Lower leg skin (tissue), 4 donors: ENCODE measurements at regions not wholly inside any gene's neighbourhood (a gene's known extent, or its start where the extent isn't known, plus 50 kb on each side); places are given as distances from the start of the nearest gene placed in this dataset.

Experiments
- DNase-seq, 2 donors: peaks; one replicate each; pipeline ENCODE4 v3.0.0-alpha.2; 2019; ENCODE audit warnings: low spot score in 2 of 2
- H3K4me3 ChIP-seq: fragments of 200-600 bp; sonication (generic); 2 replicates; pipeline ENCODE4 v1.5.1; 2017; ENCODE audit warnings: mild to moderate bottlenecking, low read depth; ENCODE audit not compliant: poor library complexity, severe bottlenecking
- CTCF ChIP-seq, 3 donors: fragments of 450-650 bp; IDR thresholded peaks; one replicate each; pipeline ENCODE4 v1.5.1; 2016; ENCODE audit warnings: antibody characterized with exemption in 3 of 3, mild to moderate bottlenecking in 3 of 3, moderate library complexity in 2 of 3
- POLR2A ChIP-seq, 2 donors: fragments of 450-650 bp; IDR thresholded peaks; one replicate each; pipeline ENCODE4 v1.6.1; 2016 to 2017; ENCODE audit warnings: antibody characterized with exemption in 2 of 2, mild to moderate bottlenecking in 1 of 2, moderate library complexity in 1 of 2
- WGBS, 2 donors: methylation state at CpG; one replicate each; pipeline ENCODE4 v1.1.5; 2018; 5-methylcytosine and 5-hydroxymethylcytosine counted together
- intact Hi-C: fragments of 100-400 bp; cut with DNase I; formaldehyde crosslinking; loops from one replicate; pipeline ENCODE4 v1.15.0; 2023; ENCODE audit warnings: low total_unique reads

- no peak for DNase-seq
- intact Hi-C loops, result no loop called here
- 66 to 76% methylated on average over 4 of the region's 4 CpGs for WGBS, 2 donors
- no peak overlapping the region for H3K4me3 ChIP-seq
- TF ChIP-seq POLR2A (IDR thresholded peaks at IDR 0.05) (no peak), CTCF (IDR thresholded peaks at IDR 0.05) (no peak)
Observed at GRCh38 chr9:135017899-135018298, 69.6 kb upstream of the OLFM1 start.

DNA sequence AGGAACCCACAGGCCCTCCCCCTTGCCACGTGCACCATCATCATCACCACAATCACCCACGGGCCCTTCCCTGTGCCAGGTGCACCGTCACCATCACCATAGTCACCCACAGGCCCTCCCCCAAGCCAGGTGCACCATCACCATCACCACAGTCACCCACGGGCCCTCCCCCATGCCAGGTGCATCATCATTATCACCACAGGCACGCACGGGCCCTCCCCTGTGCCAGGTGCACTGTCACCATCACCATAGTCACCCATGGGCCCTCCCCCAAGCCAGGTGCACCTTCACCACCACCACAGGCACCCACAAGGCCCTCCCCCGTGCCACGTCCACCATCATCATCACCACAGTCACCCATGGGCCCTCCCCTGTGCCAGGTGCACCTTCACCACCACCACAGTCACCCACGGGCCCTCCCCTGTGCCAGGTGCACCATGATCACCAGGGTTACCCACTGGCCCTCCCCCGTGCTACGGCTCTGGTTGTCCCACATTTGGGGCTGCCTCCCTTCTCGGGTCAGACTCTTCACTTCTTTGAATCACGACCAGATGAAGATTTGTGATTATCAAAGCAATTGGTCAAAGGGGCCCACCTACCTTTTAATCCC, 69.1 kb upstream of the OLFM1 start:
- no peak overlapping the region for H3K4me3 ChIP-seq
- TF ChIP-seq CTCF (IDR thresholded peaks at IDR 0.05) (no peak), POLR2A (IDR thresholded peaks at IDR 0.05) (no peak)
- WGBS, 2 donors, result 77 to 85% methylated on average over 13 of the region's 13 CpGs
- no peak for DNase-seq
- intact Hi-C loops, result no loop called here

DNA sequence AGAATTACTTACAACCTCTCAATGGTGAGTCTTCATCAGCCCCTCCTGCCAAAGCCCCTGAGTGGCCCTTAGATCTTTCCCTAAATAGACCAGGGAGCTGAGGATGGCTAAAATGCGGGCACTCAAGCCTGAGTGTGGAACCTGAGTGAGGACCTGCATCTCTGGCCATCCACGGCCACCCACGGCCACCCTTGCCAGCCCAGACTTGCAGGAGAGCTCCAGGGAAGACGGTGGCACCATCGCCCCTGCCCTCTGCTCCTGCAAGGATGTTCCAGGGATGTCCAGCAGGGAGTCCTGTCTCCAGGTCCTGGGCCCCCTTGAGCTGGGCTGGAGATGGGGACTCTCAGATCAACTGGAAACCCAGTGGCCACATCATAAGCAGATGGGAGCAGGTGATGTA, 68.2 kb upstream of the OLFM1 start:
- no peak overlapping the region for H3K4me3 ChIP-seq
- 91 to 92% methylated on average over 5 of the region's 5 CpGs for WGBS, 2 donors
- intact Hi-C loops, result no loop called here
- TF ChIP-seq POLR2A (IDR thresholded peaks at IDR 0.05) (no peak), CTCF (IDR thresholded peaks at IDR 0.05) (no peak)
- no peak for DNase-seq

DNA sequence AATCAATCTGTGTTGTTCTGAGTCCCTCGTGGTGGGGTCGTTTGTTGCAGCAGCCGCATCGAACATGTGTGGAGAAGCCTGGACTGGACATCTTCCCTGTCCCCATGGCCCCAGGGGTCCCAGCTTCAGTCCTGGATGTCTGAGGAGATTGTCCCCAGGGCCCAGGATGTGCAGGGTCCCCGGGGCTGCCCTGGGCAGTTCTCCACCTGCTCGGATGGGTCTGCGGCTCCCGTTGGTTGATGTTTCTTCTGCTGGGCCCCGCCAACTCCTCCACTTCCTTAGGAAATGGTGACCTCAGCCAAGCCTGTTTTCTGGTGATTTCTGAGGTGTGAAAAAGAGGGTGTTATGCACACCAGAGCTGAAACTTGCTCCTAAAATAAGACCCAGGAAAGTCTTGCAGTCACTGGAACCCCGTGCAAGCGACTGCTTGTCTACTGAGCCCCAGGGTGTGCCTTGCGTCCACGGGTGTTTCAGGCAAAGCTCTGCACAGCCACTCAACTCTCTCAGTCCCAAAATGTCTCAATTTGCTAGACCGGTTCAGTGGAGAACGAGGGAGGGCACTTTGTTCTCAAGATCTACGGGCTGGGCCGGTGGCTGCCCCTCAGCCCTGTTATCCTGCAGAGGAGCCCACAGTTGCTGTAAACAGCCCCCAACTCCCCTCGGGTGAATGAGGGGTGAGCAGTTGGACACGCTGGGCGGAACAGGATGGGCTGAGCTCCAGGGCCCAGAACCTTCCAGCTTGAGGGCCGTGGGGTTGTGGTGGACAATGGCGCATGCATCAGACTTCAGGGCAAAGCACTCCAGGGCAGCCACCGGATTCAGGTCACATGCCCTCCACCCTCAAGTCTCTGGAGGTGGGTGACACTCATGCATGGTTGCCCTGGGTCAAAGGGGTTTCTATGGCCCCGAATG, 66.7 kb upstream of the OLFM1 start:
- 69 to 71% methylated on average over 23 to 24 of the region's 24 CpGs for WGBS, 2 donors

GRCh38 chr9:135021393-135021789, 66.1 kb upstream of the OLFM1 start:
- intact Hi-C loops, result no loop called here

More for the DNA sequence above, 66.7 kb upstream of the OLFM1 start:
- H3K4me3 ChIP-seq, result no peak overlapping the region
- TF ChIP-seq CTCF (IDR thresholded peaks at IDR 0.05), result no peak
- no peak for TF ChIP-seq POLR2A (IDR thresholded peaks at IDR 0.05)
- DNase-seq, result no peak
- intact Hi-C loops, result no loop called here

More at GRCh38 chr9:135021393-135021789, 66.1 kb upstream of the OLFM1 start:
- H3K4me3 ChIP-seq, result no peak overlapping the region
- TF ChIP-seq CTCF (IDR thresholded peaks at IDR 0.05), result no peak
- TF ChIP-seq POLR2A (IDR thresholded peaks at IDR 0.05), result no peak
- no peak for DNase-seq
- 89% methylated on average over 8 of the region's 8 CpGs for WGBS, 2 donors
